ENCODE measurements at regions not wholly inside any gene's neighbourhood (a gene's known extent, or its start where the extent isn't known, plus 50 kb on each side); places are given as distances from the start of the nearest gene placed in this dataset.

GRCh38 chr9:108386859-108387384, 468.9 kb downstream of the ACTL7B start:
- Histone ChIP-seq H3K4me3 (ENCODE audit: insufficient read length, low read depth) (no peak overlapping the region), H3K9ac (ENCODE audit: insufficient read length, low read depth) (no peak overlapping the region), H3K36me3 (ENCODE audit: insufficient read depth, insufficient read length, low read length) (no peaks in the 10 kb centered on the region), H3K27me3 (ENCODE audit: insufficient read depth, insufficient read length) (no peaks in the 10 kb centered on the region), H3K9me3 (ENCODE audit: insufficient read depth, low read length) (no peaks in the 10 kb centered on the region), H3K4me1 (ENCODE audit: insufficient read depth, insufficient read length) (no peaks in the 10 kb centered on the region)
- DNase-seq (ENCODE audit: low read depth, low spot score) = no peak
- TF ChIP-seq ZNF274 (IDR thresholded peaks at IDR 0.05; ENCODE audit: low read depth, low read length) (no peak), SUZ12 (IDR thresholded peaks at IDR 0.05; ENCODE audit: extremely low read depth, insufficient read depth, insufficient read length) (no peak), YY1 (IDR thresholded peaks at IDR 0.05; ENCODE audit: insufficient read depth, insufficient read length) (no peak)

GRCh38 chr9:108386032-108386431, 469.8 kb downstream of the ACTL7B start:
- TF ChIP-seq YY1 (IDR thresholded peaks at IDR 0.05; ENCODE audit: insufficient read depth, insufficient read length) (no peak), SUZ12 (IDR thresholded peaks at IDR 0.05; ENCODE audit: extremely low read depth, insufficient read depth, insufficient read length) (no peak), ZNF274 (IDR thresholded peaks at IDR 0.05; ENCODE audit: low read depth, low read length) (no peak)
- no peaks in the 10 kb centered on the region for H3K4me1 ChIP-seq (ENCODE audit: insufficient read depth, insufficient read length)
- no peaks in the 10 kb centered on the region for H3K27me3 ChIP-seq (ENCODE audit: insufficient read depth, insufficient read length)
- H3K9ac ChIP-seq (ENCODE audit: insufficient read length, low read depth) = no peak overlapping the region
- no peaks in the 10 kb centered on the region for H3K9me3 ChIP-seq (ENCODE audit: insufficient read depth, low read length)
- no peak overlapping the region for H3K4me3 ChIP-seq (ENCODE audit: insufficient read length, low read depth)
- no peak for DNase-seq (ENCODE audit: low read depth, low spot score)
- H3K36me3 ChIP-seq (ENCODE audit: insufficient read depth, insufficient read length, low read length) = no peaks in the 10 kb centered on the region

- DNase-seq (ENCODE audit: low read depth, low spot score) = no peak
- H3K9me3 ChIP-seq (ENCODE audit: insufficient read depth, low read length) = no peaks in the 10 kb centered on the region
- no peak overlapping the region for H3K4me3 ChIP-seq (ENCODE audit: insufficient read length, low read depth)
- H3K4me1 ChIP-seq (ENCODE audit: insufficient read depth, insufficient read length) = no peaks in the 10 kb centered on the region
- no peak overlapping the region for H3K9ac ChIP-seq (ENCODE audit: insufficient read length, low read depth)
- no peaks in the 10 kb centered on the region for H3K27me3 ChIP-seq (ENCODE audit: insufficient read depth, insufficient read length)
- no peaks in the 10 kb centered on the region for H3K36me3 ChIP-seq (ENCODE audit: insufficient read depth, insufficient read length, low read length)
- TF ChIP-seq YY1 (IDR thresholded peaks at IDR 0.05; ENCODE audit: insufficient read depth, insufficient read length) = no peak
- no peak for TF ChIP-seq ZNF274 (IDR thresholded peaks at IDR 0.05; ENCODE audit: low read depth, low read length)
- TF ChIP-seq SUZ12 (IDR thresholded peaks at IDR 0.05; ENCODE audit: extremely low read depth, insufficient read depth, insufficient read length) = no peak
Measured at GRCh38 chr9:108383796-108384195, 472.0 kb downstream of the ACTL7B start.

GRCh38 chr9:108382310-108382709, 473.5 kb downstream of the ACTL7B start:
- TF ChIP-seq ZNF274 (IDR thresholded peaks at IDR 0.05; ENCODE audit: low read depth, low read length) = no peak
- TF ChIP-seq YY1 (IDR thresholded peaks at IDR 0.05; ENCODE audit: insufficient read depth, insufficient read length) = no peak
- TF ChIP-seq SUZ12 (IDR thresholded peaks at IDR 0.05; ENCODE audit: extremely low read depth, insufficient read depth, insufficient read length) = no peak
- Histone ChIP-seq H3K9me3 (ENCODE audit: insufficient read depth, low read length) (peaks cover 3% of the 10 kb centered on the region; the same call in 1 of the 2 replicates), H3K4me3 (ENCODE audit: insufficient read length, low read depth) (no peak overlapping the region), H3K36me3 (ENCODE audit: insufficient read depth, insufficient read length, low read length) (no peaks in the 10 kb centered on the region), H3K9ac (ENCODE audit: insufficient read length, low read depth) (no peak overlapping the region), H3K27me3 (ENCODE audit: insufficient read depth, insufficient read length) (no peaks in the 10 kb centered on the region), H3K4me1 (ENCODE audit: insufficient read depth, insufficient read length) (no peaks in the 10 kb centered on the region)
- no peak for DNase-seq (ENCODE audit: low read depth, low spot score)

GRCh38 chr9:108377881-108378280, 477.9 kb downstream of the ACTL7B start:
- no peak for DNase-seq (ENCODE audit: low read depth, low spot score)
- TF ChIP-seq SUZ12 (IDR thresholded peaks at IDR 0.05; ENCODE audit: extremely low read depth, insufficient read depth, insufficient read length) (no peak), ZNF274 (IDR thresholded peaks at IDR 0.05; ENCODE audit: low read depth, low read length) (no peak)
- peaks cover 4% of the 10 kb centered on the region; the same call in 1 of the 2 replicates for H3K9me3 ChIP-seq (ENCODE audit: insufficient read depth, low read length)
- H3K27me3 ChIP-seq (ENCODE audit: insufficient read depth, insufficient read length) = no peaks in the 10 kb centered on the region
- no peaks in the 10 kb centered on the region for H3K36me3 ChIP-seq (ENCODE audit: insufficient read depth, insufficient read length, low read length)
- peaks cover 4% of the 10 kb centered on the region for H3K4me1 ChIP-seq (ENCODE audit: insufficient read depth, insufficient read length)
- H3K9ac ChIP-seq (ENCODE audit: insufficient read length, low read depth) = no peak overlapping the region
- H3K4me3 ChIP-seq (ENCODE audit: insufficient read length, low read depth) = no peak overlapping the region

GRCh38 chr9:108377382-108377781, 478.4 kb downstream of the ACTL7B start:
- peaks cover 4% of the 10 kb centered on the region; the same call in 1 of the 2 replicates for H3K9me3 ChIP-seq (ENCODE audit: insufficient read depth, low read length)
- H3K36me3 ChIP-seq (ENCODE audit: insufficient read depth, insufficient read length, low read length) = no peaks in the 10 kb centered on the region
- no peak for TF ChIP-seq YY1 (IDR thresholded peaks at IDR 0.05; ENCODE audit: insufficient read depth, insufficient read length)
- TF ChIP-seq ZNF274 (IDR thresholded peaks at IDR 0.05; ENCODE audit: low read depth, low read length) = no peak
- H3K9ac ChIP-seq (ENCODE audit: insufficient read length, low read depth) = no peak overlapping the region
- DNase-seq (ENCODE audit: low read depth, low spot score) = no peak
- peaks cover 4% of the 10 kb centered on the region for H3K4me1 ChIP-seq (ENCODE audit: insufficient read depth, insufficient read length)
- no peaks in the 10 kb centered on the region for H3K27me3 ChIP-seq (ENCODE audit: insufficient read depth, insufficient read length)
- no peak overlapping the region for H3K4me3 ChIP-seq (ENCODE audit: insufficient read length, low read depth)

GRCh38 chr9:108376140-108376539, 479.6 kb downstream of the ACTL7B start:
- Histone ChIP-seq H3K36me3 (ENCODE audit: insufficient read depth, insufficient read length, low read length) (no peaks in the 10 kb centered on the region), H3K9ac (ENCODE audit: insufficient read length, low read depth) (no peak overlapping the region), H3K9me3 (ENCODE audit: insufficient read depth, low read length) (peaks cover 4% of the 10 kb centered on the region; the same call in 1 of the 2 replicates), H3K4me1 (ENCODE audit: insufficient read depth, insufficient read length) (peaks cover 4% of the 10 kb centered on the region), H3K27me3 (ENCODE audit: insufficient read depth, insufficient read length) (no peaks in the 10 kb centered on the region), H3K4me3 (ENCODE audit: insufficient read length, low read depth) (no peak overlapping the region)
- TF ChIP-seq ZNF274 (IDR thresholded peaks at IDR 0.05; ENCODE audit: low read depth, low read length) (no peak), SUZ12 (IDR thresholded peaks at IDR 0.05; ENCODE audit: extremely low read depth, insufficient read depth, insufficient read length) (no peak), YY1 (IDR thresholded peaks at IDR 0.05; ENCODE audit: insufficient read depth, insufficient read length) (no peak)
- no peak for DNase-seq (ENCODE audit: low read depth, low spot score)

All from NT2/D1 (cell line).